Astrocyte (in vitro differentiated cells and primary cell): ENCODE measurements at regions not wholly inside any gene's neighbourhood (a gene's known extent, or its start where the extent isn't known, plus 50 kb on each side); places are given as distances from the start of the nearest gene placed in this dataset.

Source experiments
- CTCF ChIP-seq: IDR thresholded peaks from 2 replicates; pipeline ENCODE4 v1.5.1; 2011; ENCODE audit warnings: low read depth, mild to moderate bottlenecking, inconsistent platforms, low read length, moderate library complexity; ENCODE audit not compliant: insufficient read depth
- EZH2 ChIP-seq: IDR thresholded peaks from 2 replicates; pipeline ENCODE4 v1.6.1; 2012; ENCODE audit warnings: mild to moderate bottlenecking, low read length, inconsistent platforms; ENCODE audit not compliant: insufficient read depth

GRCh38 chr3:18650731-18651130 is 225.6 kb upstream of the SATB1 start:
- no peak for TF ChIP-seq CTCF
- TF ChIP-seq EZH2: no peak
